Trophoblast cell (in vitro differentiated cells and primary cell): ENCODE measurements at regions not wholly inside any gene's neighbourhood (a gene's known extent, or its start where the extent isn't known, plus 50 kb on each side); places are given as distances from the start of the nearest gene placed in this dataset.

Experiments
- DNase-seq, 2 donors: peaks; one replicate each; pipeline ENCODE4 v3.0.0-alpha.2; 2016
- H2AFZ ChIP-seq: 2 replicates; pipeline ENCODE4 v1.6.1; 2013; ENCODE audit warnings: low read length, moderate library complexity, mild to moderate bottlenecking; ENCODE audit not compliant: insufficient read depth, poor library complexity
- H2AK5ac ChIP-seq: 2 replicates; pipeline ENCODE4 v1.6.1; 2013; ENCODE audit warnings: mild to moderate bottlenecking, low read length
- H2BK120ac ChIP-seq: 2 replicates; pipeline ENCODE4 v1.6.1; 2013; ENCODE audit warnings: low read length, mild to moderate bottlenecking, moderate library complexity; ENCODE audit not compliant: insufficient read depth, poor library complexity
- H2BK12ac ChIP-seq: 2 replicates; pipeline ENCODE4 v1.6.1; 2013; ENCODE audit warnings: mild to moderate bottlenecking, low read length, moderate library complexity
- H2BK5ac ChIP-seq: 2 replicates; pipeline ENCODE4 v1.6.1; 2013; ENCODE audit warnings: low read length, low read depth, moderate library complexity, mild to moderate bottlenecking; ENCODE audit not compliant: poor library complexity
- H3K14ac ChIP-seq: 2 replicates; pipeline ENCODE4 v1.6.1; 2013; ENCODE audit warnings: mild to moderate bottlenecking, low read length
- H3K18ac ChIP-seq: 2 replicates; pipeline ENCODE4 v1.6.1; 2013; ENCODE audit warnings: mild to moderate bottlenecking, low read length
- H3K23ac ChIP-seq: 2 replicates; pipeline ENCODE4 v1.6.1; 2013; ENCODE audit warnings: low read length
- H3K27ac ChIP-seq: 2 replicates; pipeline ENCODE4 v1.5.1; 2013; ENCODE audit warnings: low read depth, mild to moderate bottlenecking, inconsistent platforms, low read length, moderate library complexity
- H3K27me3 ChIP-seq: 2 replicates; pipeline ENCODE4 v1.6.1; 2013; ENCODE audit warnings: inconsistent platforms, mild to moderate bottlenecking, low read length, moderate library complexity; ENCODE audit not compliant: insufficient read depth
- H3K36me3 ChIP-seq, 2 experiments: 1 replicate in 1 of 2; 2 replicates in 1 of 2; pipeline ENCODE4 v1.6.1; 2013; ENCODE audit warnings: low read length in 2 of 2, mild to moderate bottlenecking in 2 of 2, moderate library complexity in 1 of 2; ENCODE audit not compliant: insufficient read depth in 2 of 2, control insufficient read depth in 1 of 2
- H3K4ac ChIP-seq: 2 replicates; pipeline ENCODE4 v1.6.1; 2013; ENCODE audit warnings: low read depth, mild to moderate bottlenecking, low read length, moderate library complexity
- H3K4me1 ChIP-seq, 2 experiments: 1 replicate in 1 of 2; 2 replicates in 1 of 2; pipeline ENCODE4 v1.6.1; 2013; ENCODE audit warnings: low read length in 2 of 2, mild to moderate bottlenecking in 2 of 2, moderate library complexity in 1 of 2; ENCODE audit not compliant: insufficient read depth in 2 of 2, control insufficient read depth in 1 of 2
- H3K4me2 ChIP-seq: 2 replicates; pipeline ENCODE4 v1.6.1; 2013; ENCODE audit warnings: inconsistent platforms, mild to moderate bottlenecking, low read length, moderate library complexity
- H3K4me3 ChIP-seq: 2 replicates; pipeline ENCODE4 v1.5.1; 2013; ENCODE audit warnings: mild to moderate bottlenecking, low read depth, low read length, inconsistent platforms
- H3K79me1 ChIP-seq: one replicate; pipeline ENCODE4 v1.6.1; 2013; ENCODE audit warnings: low read length
- H3K79me2 ChIP-seq: 2 replicates; pipeline ENCODE4 v1.6.1; 2013; ENCODE audit warnings: low read length, mild to moderate bottlenecking; ENCODE audit not compliant: control insufficient read depth, insufficient read depth, poor library complexity
- H3K9ac ChIP-seq: 2 replicates; pipeline ENCODE4 v1.6.1; 2013; ENCODE audit warnings: mild to moderate bottlenecking, low read length
- H3K9me3 ChIP-seq: 2 replicates; pipeline ENCODE4 v1.6.1; 2013; ENCODE audit warnings: low read depth, mild to moderate bottlenecking, control low read depth, inconsistent platforms, low read length; ENCODE audit not compliant: insufficient read depth
- H4K12ac ChIP-seq: 2 replicates; pipeline ENCODE4 v1.6.1; 2013; ENCODE audit warnings: low read depth, mild to moderate bottlenecking, low read length, moderate library complexity
- H4K8ac ChIP-seq: 2 replicates; pipeline ENCODE4 v1.6.1; 2013; ENCODE audit warnings: low read depth, mild to moderate bottlenecking, low read length, moderate library complexity
- H4K91ac ChIP-seq: one replicate; pipeline ENCODE4 v1.6.1; 2013; ENCODE audit warnings: low read depth, mild to moderate bottlenecking, low read length, moderate library complexity
- WGBS: extraction: QIAGEN DNeasy Blood & Tissue Kit; methylation state at CpG from one replicate; pipeline ENCODE4 v1.1.7; 2013; ENCODE audit warnings: missing lambda C conversion rate; ENCODE audit not compliant: insufficient read length, insufficient coverage; ENCODE audit errors: extremely low coverage; 5-methylcytosine and 5-hydroxymethylcytosine counted together

- Histone ChIP-seq H3K9ac (no peak overlapping the region), H3K4ac (no peak overlapping the region), H4K12ac (no peak overlapping the region), H3K4me1 (no peaks in the 10 kb centered on the region), H3K23ac (no peak overlapping the region), H3K36me3 (no peaks in the 10 kb centered on the region), H3K9me3 (no peaks in the 10 kb centered on the region), H3K4me3 (no peak overlapping the region), H3K27me3 (no peaks in the 10 kb centered on the region), H2AK5ac (no peak overlapping the region), H3K18ac (no peak overlapping the region), H2AFZ (no peak overlapping the region), H3K4me2 (no peak overlapping the region), H4K91ac (no peak overlapping the region), H3K79me2 (no peaks in the 10 kb centered on the region), H2BK5ac (no peak overlapping the region), H4K8ac (no peak overlapping the region), H2BK120ac (no peak overlapping the region), H3K79me1 (no peaks in the 10 kb centered on the region), H3K14ac (no peak overlapping the region), H3K27ac (no peak overlapping the region), H2BK12ac (no peak overlapping the region)
- DNase-seq = no peak
Measured at GRCh38 chr3:161737171-161737570, 240.6 kb downstream of the OTOL1 start.

- Histone ChIP-seq H2BK12ac (no peak overlapping the region), H3K9ac (no peak overlapping the region), H2AK5ac (no peak overlapping the region), H4K12ac (no peak overlapping the region), H3K4ac (no peak overlapping the region), H3K18ac (no peak overlapping the region), H3K79me2 (no peaks in the 10 kb centered on the region), H4K8ac (no peak overlapping the region), H3K27me3 (no peaks in the 10 kb centered on the region), H4K91ac (no peak overlapping the region), H3K79me1 (no peaks in the 10 kb centered on the region), H2BK5ac (no peak overlapping the region), H3K23ac (no peak overlapping the region), H3K4me3 (no peak overlapping the region), H3K9me3 (peaks cover 1% of the 10 kb centered on the region), H3K4me1 (no peaks in the 10 kb centered on the region), H2BK120ac (no peak overlapping the region), H3K4me2 (no peak overlapping the region), H3K14ac (no peak overlapping the region), H2AFZ (no peak overlapping the region), H3K36me3 (no peaks in the 10 kb centered on the region), H3K27ac (no peak overlapping the region)
- DNase-seq = no peak
Measured at GRCh38 chr3:161740421-161740820, 243.8 kb downstream of the OTOL1 start.

GRCh38 chr3:161744366-161744765 lies 247.8 kb downstream of the OTOL1 start:
- H3K9ac ChIP-seq = no peak overlapping the region
- H2BK120ac ChIP-seq = no peak overlapping the region
- WGBS = no CpG with 5 or more reads among the region's 4 CpGs

GRCh38 chr3:161745741-161746140 lies 249.1 kb downstream of the OTOL1 start:
- DNase-seq = no peak
- Histone ChIP-seq H3K79me1 (no peaks in the 10 kb centered on the region), H3K4ac (no peak overlapping the region), H3K36me3 (no peaks in the 10 kb centered on the region), H3K4me2 (no peak overlapping the region), H2BK120ac (no peak overlapping the region), H3K4me3 (no peak overlapping the region), H4K91ac (no peak overlapping the region), H2BK12ac (no peak overlapping the region), H3K18ac (no peak overlapping the region), H3K4me1 (no peaks in the 10 kb centered on the region), H3K23ac (no peak overlapping the region), H3K27ac (no peak overlapping the region), H3K27me3 (no peaks in the 10 kb centered on the region), H3K9me3 (peaks cover 1% of the 10 kb centered on the region), H3K9ac (no peak overlapping the region), H4K8ac (no peak overlapping the region), H2AK5ac (no peak overlapping the region), H3K79me2 (no peaks in the 10 kb centered on the region), H4K12ac (no peak overlapping the region), H2BK5ac (no peak overlapping the region), H2AFZ (no peak overlapping the region), H3K14ac (no peak overlapping the region)

More at GRCh38 chr3:161744366-161744765, 247.8 kb downstream of the OTOL1 start:
- no peak overlapping the region for H4K91ac ChIP-seq
- no peak overlapping the region for H3K18ac ChIP-seq
- H3K23ac ChIP-seq = no peak overlapping the region
- H4K12ac ChIP-seq = no peak overlapping the region
- H3K9me3 ChIP-seq = peaks cover 1% of the 10 kb centered on the region
- no peak overlapping the region for H3K4ac ChIP-seq
- H3K79me1 ChIP-seq = no peaks in the 10 kb centered on the region
- no peaks in the 10 kb centered on the region for H3K4me1 ChIP-seq
- no peak overlapping the region for H3K4me3 ChIP-seq
- no peak overlapping the region for H3K4me2 ChIP-seq
- no peak overlapping the region for H3K14ac ChIP-seq
- H4K8ac ChIP-seq = no peak overlapping the region
- H3K27me3 ChIP-seq = no peaks in the 10 kb centered on the region
- no peak overlapping the region for H2AFZ ChIP-seq
- H2BK12ac ChIP-seq = no peak overlapping the region
- H3K36me3 ChIP-seq = no peaks in the 10 kb centered on the region
- no peak for DNase-seq
- H3K27ac ChIP-seq = no peak overlapping the region
- H2BK5ac ChIP-seq = no peak overlapping the region
- H2AK5ac ChIP-seq = no peak overlapping the region
- no peaks in the 10 kb centered on the region for H3K79me2 ChIP-seq

GRCh38 chr3:161748049-161748448 lies 251.4 kb downstream of the OTOL1 start:
- Histone ChIP-seq H3K4me3 (no peak overlapping the region), H2AK5ac (no peak overlapping the region), H3K9me3 (peaks cover 1% of the 10 kb centered on the region), H4K91ac (no peak overlapping the region), H3K9ac (no peak overlapping the region), H2BK5ac (no peak overlapping the region), H2AFZ (no peak overlapping the region), H3K23ac (no peak overlapping the region), H3K18ac (no peak overlapping the region), H2BK120ac (no peak overlapping the region), H3K79me1 (no peaks in the 10 kb centered on the region), H3K4ac (no peak overlapping the region), H3K14ac (no peak overlapping the region), H3K27me3 (no peaks in the 10 kb centered on the region), H3K4me2 (no peak overlapping the region), H3K36me3 (no peaks in the 10 kb centered on the region), H3K4me1 (no peaks in the 10 kb centered on the region), H2BK12ac (no peak overlapping the region), H4K12ac (no peak overlapping the region), H3K27ac (no peak overlapping the region), H3K79me2 (no peaks in the 10 kb centered on the region), H4K8ac (no peak overlapping the region)
- no peak for DNase-seq
